22Rv1 (cell line): ENCODE measurements at regions not wholly inside any gene's neighbourhood (a gene's known extent, or its start where the extent isn't known, plus 50 kb on each side); places are given as distances from the start of the nearest gene placed in this dataset.

Experiments
- ZFX ChIP-seq: fragments of 450-650 bp; IDR thresholded peaks from 2 replicates; pipeline ENCODE4 v1.6.1; 2017; ENCODE audit warnings: antibody characterized with exemption, borderline replicate concordance
- TF ChIP-seq, protein P1 (sequence below): fragments of 450-650 bp; IDR thresholded peaks from 2 replicates; pipeline ENCODE4 v1.5.1; 2017; ENCODE audit warnings: mild to moderate bottlenecking

DNA sequence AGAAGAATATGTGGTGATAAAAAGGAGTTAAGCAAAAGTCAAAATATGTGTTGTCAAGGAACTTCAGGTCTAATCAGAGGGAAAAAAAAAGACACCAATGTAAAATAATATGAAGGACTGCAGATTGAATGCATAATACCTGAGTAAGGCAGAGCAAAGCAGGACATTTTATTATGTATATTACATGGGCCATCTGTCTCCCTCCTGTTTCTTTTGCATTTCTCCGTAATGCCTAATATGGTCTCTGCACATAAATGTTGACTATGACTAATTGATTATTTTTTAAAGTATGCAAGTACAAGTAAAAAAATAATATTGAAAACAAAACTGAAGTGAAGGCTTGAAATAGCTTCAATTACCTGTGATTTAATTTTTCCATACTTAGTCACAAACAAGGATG is 384.7 kb upstream of the MAN1A1 start:
- TF ChIP-seq, protein P1, sequence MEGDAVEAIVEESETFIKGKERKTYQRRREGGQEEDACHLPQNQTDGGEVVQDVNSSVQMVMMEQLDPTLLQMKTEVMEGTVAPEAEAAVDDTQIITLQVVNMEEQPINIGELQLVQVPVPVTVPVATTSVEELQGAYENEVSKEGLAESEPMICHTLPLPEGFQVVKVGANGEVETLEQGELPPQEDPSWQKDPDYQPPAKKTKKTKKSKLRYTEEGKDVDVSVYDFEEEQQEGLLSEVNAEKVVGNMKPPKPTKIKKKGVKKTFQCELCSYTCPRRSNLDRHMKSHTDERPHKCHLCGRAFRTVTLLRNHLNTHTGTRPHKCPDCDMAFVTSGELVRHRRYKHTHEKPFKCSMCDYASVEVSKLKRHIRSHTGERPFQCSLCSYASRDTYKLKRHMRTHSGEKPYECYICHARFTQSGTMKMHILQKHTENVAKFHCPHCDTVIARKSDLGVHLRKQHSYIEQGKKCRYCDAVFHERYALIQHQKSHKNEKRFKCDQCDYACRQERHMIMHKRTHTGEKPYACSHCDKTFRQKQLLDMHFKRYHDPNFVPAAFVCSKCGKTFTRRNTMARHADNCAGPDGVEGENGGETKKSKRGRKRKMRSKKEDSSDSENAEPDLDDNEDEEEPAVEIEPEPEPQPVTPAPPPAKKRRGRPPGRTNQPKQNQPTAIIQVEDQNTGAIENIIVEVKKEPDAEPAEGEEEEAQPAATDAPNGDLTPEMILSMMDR = no peak
- no peak for TF ChIP-seq ZFX
